WTC11 (cell line): ENCODE measurements at regions not wholly inside any gene's neighbourhood (a gene's known extent, or its start where the extent isn't known, plus 50 kb on each side); places are given as distances from the start of the nearest gene placed in this dataset.

Experiments
- ATAC-seq: fragments of 200-7000 bp; cut with Tn5 transposase; 2 replicates; pipeline ENCODE4 v1.10.0; 2021; ENCODE audit warnings: mild to moderate bottlenecking, moderate library complexity
- CTCF ChIA-PET: fragments of 300-600 bp; sonication (Branson Sonifier 250); formaldehyde crosslinking; loops from one replicate; lab custom pipeline; 2021; ENCODE audit warnings: antibody characterized with exemption; lab: Charles Lee
- POLR2A ChIA-PET: fragments of 350-600 bp; sonication (Branson Sonifier 250); formaldehyde crosslinking; loops from one replicate; lab custom pipeline; 2021; ENCODE audit warnings: antibody characterized with exemption; lab: Charles Lee
- DNase-seq: peaks from one replicate; pipeline ENCODE4 v3.0.0; 2021; ENCODE audit warnings: low spot score
- H3K27ac Mint-ChIP-seq: 2 replicates; pipeline ENCODE4 v1.8.0; 2021; ENCODE audit warnings: mixed read lengths
- H3K27me3 Mint-ChIP-seq: 2 replicates; pipeline ENCODE4 v1.8.0; 2021; ENCODE audit warnings: low read depth, mild to moderate bottlenecking, moderate library complexity, mixed read lengths
- H3K36me3 Mint-ChIP-seq: 2 replicates; pipeline ENCODE4 v1.8.0; 2021; ENCODE audit warnings: mixed read lengths
- H3K4me1 Mint-ChIP-seq: 2 replicates; pipeline ENCODE4 v1.8.0; 2022; ENCODE audit warnings: mixed read lengths
- H3K4me3 Mint-ChIP-seq: 2 replicates; pipeline ENCODE4 v1.8.0; 2021; ENCODE audit warnings: mild to moderate bottlenecking, moderate library complexity, mixed read lengths
- H3K9me3 Mint-ChIP-seq: 2 replicates; pipeline ENCODE4 v1.8.0; 2021; ENCODE audit warnings: mixed read lengths
- ATF1 ChIP-seq: sonication (generic); formaldehyde crosslinking; IDR thresholded peaks from 2 replicates; pipeline ENCODE4 v1.8.1; 2023; ENCODE audit warnings: mild to moderate bottlenecking, moderate library complexity, missing genetic modification reagents
- JAZF1 ChIP-seq: fragments of 250-450 bp; sonication (Bioruptor Pico); IDR thresholded peaks from 2 replicates; pipeline ENCODE4 v1.9.0; 2021; ENCODE audit warnings: moderate library complexity, mild to moderate bottlenecking, inconsistent platforms
- MYBL2 ChIP-seq: sonication (generic); formaldehyde crosslinking; IDR thresholded peaks from 2 replicates; pipeline ENCODE4 v1.8.1; 2023; ENCODE audit warnings: mild to moderate bottlenecking, moderate library complexity, missing genetic modification reagents
- NFE2L1 ChIP-seq: sonication (generic); formaldehyde crosslinking; IDR thresholded peaks from 2 replicates; pipeline ENCODE4 v1.8.1; 2023; ENCODE audit warnings: missing genetic modification reagents
- SMAD4 ChIP-seq: sonication (generic); formaldehyde crosslinking; IDR thresholded peaks from 2 replicates; pipeline ENCODE4 v1.8.0; 2022; ENCODE audit warnings: mild to moderate bottlenecking, missing genetic modification reagents
- TCF7 ChIP-seq: sonication (generic); formaldehyde crosslinking; IDR thresholded peaks from 2 replicates; pipeline ENCODE4 v1.8.0; 2022; ENCODE audit warnings: mild to moderate bottlenecking, low read depth, missing genetic modification reagents, moderate library complexity
- TP53 ChIP-seq: sonication (generic); formaldehyde crosslinking; IDR thresholded peaks from 2 replicates; pipeline ENCODE4 v1.8.1; 2023; ENCODE audit warnings: mild to moderate bottlenecking, missing genetic modification reagents
- ZNF317 ChIP-seq: sonication (generic); formaldehyde crosslinking; IDR thresholded peaks from 2 replicates; pipeline ENCODE4 v1.8.1; 2023; ENCODE audit warnings: low read depth, mild to moderate bottlenecking, moderate library complexity, missing genetic modification reagents, borderline replicate concordance
- TF ChIP-seq, protein P1 (sequence below): sonication (generic); formaldehyde crosslinking; IDR thresholded peaks from 2 replicates; pipeline ENCODE4 v1.8.0; 2023; ENCODE audit warnings: missing genetic modification reagents, mild to moderate bottlenecking, borderline replicate concordance
- TF ChIP-seq, protein P2 (sequence below): sonication (generic); formaldehyde crosslinking; IDR thresholded peaks from 2 replicates; pipeline ENCODE4 v1.8.0; 2023; ENCODE audit warnings: mild to moderate bottlenecking, missing genetic modification reagents
- TF ChIP-seq, protein P3 (sequence below): sonication (generic); formaldehyde crosslinking; IDR thresholded peaks from 2 replicates; pipeline ENCODE4 v1.8.1; 2022; ENCODE audit warnings: missing genetic modification reagents, borderline replicate concordance
- TF ChIP-seq, protein P4 (sequence below): fragments of 200-600 bp; IDR thresholded peaks from 2 replicates; pipeline ENCODE4 v1.8.0; 2022; ENCODE audit warnings: antibody characterized with exemption
- TF ChIP-seq, protein P5 (sequence below): sonication (generic); formaldehyde crosslinking; IDR thresholded peaks from 2 replicates; pipeline ENCODE4 v1.8.0; 2022; ENCODE audit warnings: mild to moderate bottlenecking, missing genetic modification reagents
- TF ChIP-seq, protein P6 (sequence below): sonication (generic); formaldehyde crosslinking; IDR thresholded peaks from 2 replicates; pipeline ENCODE4 v1.8.0; 2022; ENCODE audit warnings: mild to moderate bottlenecking, missing genetic modification reagents
- TF ChIP-seq, protein P7 (sequence below): sonication (generic); formaldehyde crosslinking; IDR thresholded peaks from 2 replicates; pipeline ENCODE4 v1.8.0; 2022; ENCODE audit warnings: mild to moderate bottlenecking, missing genetic modification reagents
- TF ChIP-seq, protein P8 (sequence below): fragments of 250-450 bp; sonication (Bioruptor Pico); IDR thresholded peaks from 2 replicates; pipeline ENCODE4 v1.9.0; 2021; ENCODE audit warnings: mild to moderate bottlenecking

DNA sequence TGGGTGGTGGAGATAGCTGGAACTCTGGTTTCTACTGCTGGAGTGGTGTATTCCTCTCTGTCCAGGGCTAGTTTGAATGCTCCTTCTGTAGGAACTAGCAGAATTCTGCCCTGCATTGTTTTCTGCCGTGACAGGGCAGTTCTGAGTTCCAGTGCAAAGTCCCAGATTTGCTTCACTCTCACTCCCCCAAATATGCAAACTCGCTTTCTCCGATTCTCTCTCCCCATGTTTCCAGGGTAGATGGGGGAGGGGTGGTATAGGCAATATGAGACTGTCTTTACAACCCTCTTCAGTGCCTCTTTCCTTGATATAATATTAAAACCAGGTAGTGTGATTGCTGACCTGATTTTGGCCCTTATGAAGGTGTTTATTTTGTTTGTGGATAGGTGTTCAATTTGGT is 693.3 kb upstream of the GRM3 start (continued):
- TF ChIP-seq, protein P1, sequence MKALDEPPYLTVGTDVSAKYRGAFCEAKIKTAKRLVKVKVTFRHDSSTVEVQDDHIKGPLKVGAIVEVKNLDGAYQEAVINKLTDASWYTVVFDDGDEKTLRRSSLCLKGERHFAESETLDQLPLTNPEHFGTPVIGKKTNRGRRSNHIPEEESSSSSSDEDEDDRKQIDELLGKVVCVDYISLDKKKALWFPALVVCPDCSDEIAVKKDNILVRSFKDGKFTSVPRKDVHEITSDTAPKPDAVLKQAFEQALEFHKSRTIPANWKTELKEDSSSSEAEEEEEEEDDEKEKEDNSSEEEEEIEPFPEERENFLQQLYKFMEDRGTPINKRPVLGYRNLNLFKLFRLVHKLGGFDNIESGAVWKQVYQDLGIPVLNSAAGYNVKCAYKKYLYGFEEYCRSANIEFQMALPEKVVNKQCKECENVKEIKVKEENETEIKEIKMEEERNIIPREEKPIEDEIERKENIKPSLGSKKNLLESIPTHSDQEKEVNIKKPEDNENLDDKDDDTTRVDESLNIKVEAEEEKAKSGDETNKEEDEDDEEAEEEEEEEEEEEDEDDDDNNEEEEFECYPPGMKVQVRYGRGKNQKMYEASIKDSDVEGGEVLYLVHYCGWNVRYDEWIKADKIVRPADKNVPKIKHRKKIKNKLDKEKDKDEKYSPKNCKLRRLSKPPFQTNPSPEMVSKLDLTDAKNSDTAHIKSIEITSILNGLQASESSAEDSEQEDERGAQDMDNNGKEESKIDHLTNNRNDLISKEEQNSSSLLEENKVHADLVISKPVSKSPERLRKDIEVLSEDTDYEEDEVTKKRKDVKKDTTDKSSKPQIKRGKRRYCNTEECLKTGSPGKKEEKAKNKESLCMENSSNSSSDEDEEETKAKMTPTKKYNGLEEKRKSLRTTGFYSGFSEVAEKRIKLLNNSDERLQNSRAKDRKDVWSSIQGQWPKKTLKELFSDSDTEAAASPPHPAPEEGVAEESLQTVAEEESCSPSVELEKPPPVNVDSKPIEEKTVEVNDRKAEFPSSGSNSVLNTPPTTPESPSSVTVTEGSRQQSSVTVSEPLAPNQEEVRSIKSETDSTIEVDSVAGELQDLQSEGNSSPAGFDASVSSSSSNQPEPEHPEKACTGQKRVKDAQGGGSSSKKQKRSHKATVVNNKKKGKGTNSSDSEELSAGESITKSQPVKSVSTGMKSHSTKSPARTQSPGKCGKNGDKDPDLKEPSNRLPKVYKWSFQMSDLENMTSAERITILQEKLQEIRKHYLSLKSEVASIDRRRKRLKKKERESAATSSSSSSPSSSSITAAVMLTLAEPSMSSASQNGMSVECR (CRISPR knock-in tag) = no peak
- TF ChIP-seq NFE2L1 (no peak), TP53 (CRISPR knock-in tag) (no peak), JAZF1 (CRISPR knock-in tag) (no peak), ZNF317 (CRISPR knock-in tag) (no peak), ATF1 (CRISPR knock-in tag) (no peak), TCF7 (no peak)
- TF ChIP-seq, protein P2, sequence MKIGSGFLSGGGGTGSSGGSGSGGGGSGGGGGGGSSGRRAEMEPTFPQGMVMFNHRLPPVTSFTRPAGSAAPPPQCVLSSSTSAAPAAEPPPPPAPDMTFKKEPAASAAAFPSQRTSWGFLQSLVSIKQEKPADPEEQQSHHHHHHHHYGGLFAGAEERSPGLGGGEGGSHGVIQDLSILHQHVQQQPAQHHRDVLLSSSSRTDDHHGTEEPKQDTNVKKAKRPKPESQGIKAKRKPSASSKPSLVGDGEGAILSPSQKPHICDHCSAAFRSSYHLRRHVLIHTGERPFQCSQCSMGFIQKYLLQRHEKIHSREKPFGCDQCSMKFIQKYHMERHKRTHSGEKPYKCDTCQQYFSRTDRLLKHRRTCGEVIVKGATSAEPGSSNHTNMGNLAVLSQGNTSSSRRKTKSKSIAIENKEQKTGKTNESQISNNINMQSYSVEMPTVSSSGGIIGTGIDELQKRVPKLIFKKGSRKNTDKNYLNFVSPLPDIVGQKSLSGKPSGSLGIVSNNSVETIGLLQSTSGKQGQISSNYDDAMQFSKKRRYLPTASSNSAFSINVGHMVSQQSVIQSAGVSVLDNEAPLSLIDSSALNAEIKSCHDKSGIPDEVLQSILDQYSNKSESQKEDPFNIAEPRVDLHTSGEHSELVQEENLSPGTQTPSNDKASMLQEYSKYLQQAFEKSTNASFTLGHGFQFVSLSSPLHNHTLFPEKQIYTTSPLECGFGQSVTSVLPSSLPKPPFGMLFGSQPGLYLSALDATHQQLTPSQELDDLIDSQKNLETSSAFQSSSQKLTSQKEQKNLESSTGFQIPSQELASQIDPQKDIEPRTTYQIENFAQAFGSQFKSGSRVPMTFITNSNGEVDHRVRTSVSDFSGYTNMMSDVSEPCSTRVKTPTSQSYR (CRISPR knock-in tag) = no peak
- TF ChIP-seq, protein P3, sequence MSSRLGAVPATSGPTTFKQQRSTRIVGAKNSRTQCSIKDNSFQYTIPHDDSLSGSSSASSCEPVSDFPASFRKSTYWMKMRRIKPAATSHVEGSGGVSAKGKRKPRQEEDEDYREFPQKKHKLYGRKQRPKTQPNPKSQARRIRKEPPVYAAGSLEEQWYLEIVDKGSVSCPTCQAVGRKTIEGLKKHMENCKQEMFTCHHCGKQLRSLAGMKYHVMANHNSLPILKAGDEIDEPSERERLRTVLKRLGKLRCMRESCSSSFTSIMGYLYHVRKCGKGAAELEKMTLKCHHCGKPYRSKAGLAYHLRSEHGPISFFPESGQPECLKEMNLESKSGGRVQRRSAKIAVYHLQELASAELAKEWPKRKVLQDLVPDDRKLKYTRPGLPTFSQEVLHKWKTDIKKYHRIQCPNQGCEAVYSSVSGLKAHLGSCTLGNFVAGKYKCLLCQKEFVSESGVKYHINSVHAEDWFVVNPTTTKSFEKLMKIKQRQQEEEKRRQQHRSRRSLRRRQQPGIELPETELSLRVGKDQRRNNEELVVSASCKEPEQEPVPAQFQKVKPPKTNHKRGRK (CRISPR knock-in tag) = no peak
- TF ChIP-seq, protein P4, sequence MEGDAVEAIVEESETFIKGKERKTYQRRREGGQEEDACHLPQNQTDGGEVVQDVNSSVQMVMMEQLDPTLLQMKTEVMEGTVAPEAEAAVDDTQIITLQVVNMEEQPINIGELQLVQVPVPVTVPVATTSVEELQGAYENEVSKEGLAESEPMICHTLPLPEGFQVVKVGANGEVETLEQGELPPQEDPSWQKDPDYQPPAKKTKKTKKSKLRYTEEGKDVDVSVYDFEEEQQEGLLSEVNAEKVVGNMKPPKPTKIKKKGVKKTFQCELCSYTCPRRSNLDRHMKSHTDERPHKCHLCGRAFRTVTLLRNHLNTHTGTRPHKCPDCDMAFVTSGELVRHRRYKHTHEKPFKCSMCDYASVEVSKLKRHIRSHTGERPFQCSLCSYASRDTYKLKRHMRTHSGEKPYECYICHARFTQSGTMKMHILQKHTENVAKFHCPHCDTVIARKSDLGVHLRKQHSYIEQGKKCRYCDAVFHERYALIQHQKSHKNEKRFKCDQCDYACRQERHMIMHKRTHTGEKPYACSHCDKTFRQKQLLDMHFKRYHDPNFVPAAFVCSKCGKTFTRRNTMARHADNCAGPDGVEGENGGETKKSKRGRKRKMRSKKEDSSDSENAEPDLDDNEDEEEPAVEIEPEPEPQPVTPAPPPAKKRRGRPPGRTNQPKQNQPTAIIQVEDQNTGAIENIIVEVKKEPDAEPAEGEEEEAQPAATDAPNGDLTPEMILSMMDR = no peak
- TF ChIP-seq, protein P5, sequence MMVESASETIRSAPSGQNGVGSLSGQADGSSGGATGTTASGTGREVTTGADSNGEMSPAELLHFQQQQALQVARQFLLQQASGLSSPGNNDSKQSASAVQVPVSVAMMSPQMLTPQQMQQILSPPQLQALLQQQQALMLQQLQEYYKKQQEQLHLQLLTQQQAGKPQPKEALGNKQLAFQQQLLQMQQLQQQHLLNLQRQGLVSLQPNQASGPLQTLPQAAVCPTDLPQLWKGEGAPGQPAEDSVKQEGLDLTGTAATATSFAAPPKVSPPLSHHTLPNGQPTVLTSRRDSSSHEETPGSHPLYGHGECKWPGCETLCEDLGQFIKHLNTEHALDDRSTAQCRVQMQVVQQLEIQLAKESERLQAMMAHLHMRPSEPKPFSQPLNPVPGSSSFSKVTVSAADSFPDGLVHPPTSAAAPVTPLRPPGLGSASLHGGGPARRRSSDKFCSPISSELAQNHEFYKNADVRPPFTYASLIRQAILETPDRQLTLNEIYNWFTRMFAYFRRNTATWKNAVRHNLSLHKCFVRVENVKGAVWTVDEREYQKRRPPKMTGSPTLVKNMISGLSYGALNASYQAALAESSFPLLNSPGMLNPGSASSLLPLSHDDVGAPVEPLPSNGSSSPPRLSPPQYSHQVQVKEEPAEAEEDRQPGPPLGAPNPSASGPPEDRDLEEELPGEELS (CRISPR knock-in tag) = no peak
- TF ChIP-seq, protein P6, sequence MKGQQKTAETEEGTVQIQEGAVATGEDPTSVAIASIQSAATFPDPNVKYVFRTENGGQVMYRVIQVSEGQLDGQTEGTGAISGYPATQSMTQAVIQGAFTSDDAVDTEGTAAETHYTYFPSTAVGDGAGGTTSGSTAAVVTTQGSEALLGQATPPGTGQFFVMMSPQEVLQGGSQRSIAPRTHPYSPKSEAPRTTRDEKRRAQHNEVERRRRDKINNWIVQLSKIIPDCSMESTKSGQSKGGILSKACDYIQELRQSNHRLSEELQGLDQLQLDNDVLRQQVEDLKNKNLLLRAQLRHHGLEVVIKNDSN (CRISPR knock-in tag) = no peak

DNA sequence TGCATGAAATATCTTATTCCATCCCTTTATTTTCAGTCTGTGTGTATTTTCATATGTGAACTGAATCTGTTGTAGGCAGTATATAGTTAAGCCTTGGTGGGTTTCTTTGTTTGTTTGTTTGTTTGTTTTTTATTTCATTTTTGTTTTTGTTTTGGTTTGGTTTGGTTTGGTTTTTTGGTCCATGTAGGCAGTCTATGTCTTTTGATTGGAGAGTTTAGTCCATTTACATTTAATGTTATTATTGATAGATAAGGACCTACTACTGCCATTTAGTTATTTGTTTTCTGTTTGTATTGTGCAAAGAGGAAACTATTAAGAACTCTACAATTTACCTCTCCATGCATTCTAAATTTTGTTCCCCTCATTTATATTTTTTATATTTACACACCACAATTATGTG is 695.9 kb upstream of the GRM3 start:
- POLR2A ChIA-PET = no interaction called here
- CTCF ChIA-PET = no interaction called here
- H3K4me1 Mint-ChIP-seq = peaks cover 16% of the 10 kb centered on the region

More for the DNA sequence above, 695.9 kb upstream of the GRM3 start:
- ATAC-seq = no peak
- TF ChIP-seq, protein P3 (CRISPR knock-in tag) = no peak
- TF ChIP-seq, protein P7, sequence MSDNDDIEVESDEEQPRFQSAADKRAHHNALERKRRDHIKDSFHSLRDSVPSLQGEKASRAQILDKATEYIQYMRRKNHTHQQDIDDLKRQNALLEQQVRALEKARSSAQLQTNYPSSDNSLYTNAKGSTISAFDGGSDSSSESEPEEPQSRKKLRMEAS (CRISPR knock-in tag) = no peak
- TF ChIP-seq, protein P8, sequence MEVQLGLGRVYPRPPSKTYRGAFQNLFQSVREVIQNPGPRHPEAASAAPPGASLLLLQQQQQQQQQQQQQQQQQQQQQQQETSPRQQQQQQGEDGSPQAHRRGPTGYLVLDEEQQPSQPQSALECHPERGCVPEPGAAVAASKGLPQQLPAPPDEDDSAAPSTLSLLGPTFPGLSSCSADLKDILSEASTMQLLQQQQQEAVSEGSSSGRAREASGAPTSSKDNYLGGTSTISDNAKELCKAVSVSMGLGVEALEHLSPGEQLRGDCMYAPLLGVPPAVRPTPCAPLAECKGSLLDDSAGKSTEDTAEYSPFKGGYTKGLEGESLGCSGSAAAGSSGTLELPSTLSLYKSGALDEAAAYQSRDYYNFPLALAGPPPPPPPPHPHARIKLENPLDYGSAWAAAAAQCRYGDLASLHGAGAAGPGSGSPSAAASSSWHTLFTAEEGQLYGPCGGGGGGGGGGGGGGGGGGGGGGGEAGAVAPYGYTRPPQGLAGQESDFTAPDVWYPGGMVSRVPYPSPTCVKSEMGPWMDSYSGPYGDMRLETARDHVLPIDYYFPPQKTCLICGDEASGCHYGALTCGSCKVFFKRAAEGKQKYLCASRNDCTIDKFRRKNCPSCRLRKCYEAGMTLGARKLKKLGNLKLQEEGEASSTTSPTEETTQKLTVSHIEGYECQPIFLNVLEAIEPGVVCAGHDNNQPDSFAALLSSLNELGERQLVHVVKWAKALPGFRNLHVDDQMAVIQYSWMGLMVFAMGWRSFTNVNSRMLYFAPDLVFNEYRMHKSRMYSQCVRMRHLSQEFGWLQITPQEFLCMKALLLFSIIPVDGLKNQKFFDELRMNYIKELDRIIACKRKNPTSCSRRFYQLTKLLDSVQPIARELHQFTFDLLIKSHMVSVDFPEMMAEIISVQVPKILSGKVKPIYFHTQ (CRISPR knock-in tag) = no peak
- TF ChIP-seq TCF7 (no peak), SMAD4 (CRISPR knock-in tag) (no peak), MYBL2 (CRISPR knock-in tag) (no peak)
- Mint-ChIP-seq H3K27ac (no peak overlapping the region), H3K9me3 (peaks cover 41% of the 10 kb centered on the region), H3K4me3 (no peak overlapping the region), H3K27me3 (no peaks in the 10 kb centered on the region), H3K36me3 (peaks cover 23% of the 10 kb centered on the region)
- DNase-seq = no peak
